ENCODE measurements at regions not wholly inside any gene's neighbourhood (a gene's known extent, or its start where the extent isn't known, plus 50 kb on each side); places are given as distances from the start of the nearest gene placed in this dataset.
"Not testable (repeated sequence)": the region's sequence is repeated elsewhere in the genome, so short reads cannot be mapped to it uniquely, and the experiment has no call there.

GRCh38 chr11:38153985-38154384 is 1555.9 kb upstream of the RAG2 start:
- ChIA-PET POLR2A (no interaction called here), CTCF (no interaction called here)
- no peaks in the 10 kb centered on the region for H3K4me1 Mint-ChIP-seq
- no peak overlapping the region for H3K4me3 Mint-ChIP-seq
- no peaks in the 10 kb centered on the region for H3K36me3 ChIP-seq (ENCODE audit: insufficient read depth, low read length)
- no peak for DNase-seq
- no peak overlapping the region for H3K27ac ChIP-seq (ENCODE audit: low read depth, low read length)
- no peaks in the 10 kb centered on the region for H3K36me3 Mint-ChIP-seq
- no peaks in the 10 kb centered on the region for H3K27me3 ChIP-seq (ENCODE audit: insufficient read depth, low read length, poor library complexity, severe bottlenecking)
- H3K4me1 ChIP-seq (ENCODE audit: insufficient read depth, low read length): no peaks in the 10 kb centered on the region
- H3K9me3 ChIP-seq (ENCODE audit: low read length): no peaks in the 10 kb centered on the region
- no peak overlapping the region for H3K4me3 ChIP-seq (ENCODE audit: low read length)
- no peaks in the 10 kb centered on the region for H3K27me3 Mint-ChIP-seq
- peaks cover 7 to 38% (median 11%) of the 10 kb centered on the region in 5 donors for H3K9me3 Mint-ChIP-seq
- no peak overlapping the region for H3K27ac Mint-ChIP-seq

GRCh38 chr11:38143852-38144251 is 1545.8 kb upstream of the RAG2 start:
- DNase-seq: no peak
- H3K9me3 Mint-ChIP-seq: peaks cover 5 to 20% (median 8%) of the 10 kb centered on the region in 5 donors
- Histone ChIP-seq H3K4me1 (ENCODE audit: insufficient read depth, low read length) (no peaks in the 10 kb centered on the region), H3K9me3 (ENCODE audit: low read length) (no peaks in the 10 kb centered on the region), H3K4me3 (ENCODE audit: low read length) (no peak overlapping the region), H3K27ac (ENCODE audit: low read depth, low read length) (no peak overlapping the region), H3K27me3 (ENCODE audit: insufficient read depth, low read length, poor library complexity, severe bottlenecking) (no peaks in the 10 kb centered on the region), H3K36me3 (ENCODE audit: insufficient read depth, low read length) (no peaks in the 10 kb centered on the region)
- no peaks in the 10 kb centered on the region for H3K36me3 Mint-ChIP-seq
- no peaks in the 10 kb centered on the region for H3K4me1 Mint-ChIP-seq
- ChIA-PET POLR2A (no interaction called here), CTCF (no interaction called here)
- H3K4me3 Mint-ChIP-seq: no peak overlapping the region
- no peaks in the 10 kb centered on the region for H3K27me3 Mint-ChIP-seq
- H3K27ac Mint-ChIP-seq: no peak overlapping the region

- Mint-ChIP-seq H3K27me3 (no peaks in the 10 kb centered on the region), H3K9me3 (peaks cover 5 to 24% (median 16%) of the 10 kb centered on the region in 5 donors), H3K36me3 (no peaks in the 10 kb centered on the region), H3K4me3 (no peak overlapping the region), H3K4me1 (no peaks in the 10 kb centered on the region), H3K27ac (no peak overlapping the region)
- Histone ChIP-seq H3K4me1 (ENCODE audit: insufficient read depth, low read length) (no peaks in the 10 kb centered on the region), H3K27ac (ENCODE audit: low read depth, low read length) (no peak overlapping the region), H3K27me3 (ENCODE audit: insufficient read depth, low read length, poor library complexity, severe bottlenecking) (no peaks in the 10 kb centered on the region), H3K36me3 (ENCODE audit: insufficient read depth, low read length) (no peaks in the 10 kb centered on the region), H3K4me3 (ENCODE audit: low read length) (no peak overlapping the region), H3K9me3 (ENCODE audit: low read length) (no peaks in the 10 kb centered on the region)
- ChIA-PET CTCF (no interaction called here), POLR2A (no interaction called here)
- no peak for DNase-seq
Measured at GRCh38 chr11:38138972-38139371, 1540.9 kb upstream of the RAG2 start.

- ChIA-PET CTCF (no interaction called here), POLR2A (no interaction called here)
- Mint-ChIP-seq H3K9me3 (peaks cover 11 to 32% (median 21%) of the 10 kb centered on the region in 5 donors), H3K27me3 (no peaks in the 10 kb centered on the region), H3K4me3 (no peak overlapping the region), H3K36me3 (no peaks in the 10 kb centered on the region), H3K4me1 (no peaks in the 10 kb centered on the region), H3K27ac (no peak overlapping the region)
- no peaks in the 10 kb centered on the region for H3K36me3 ChIP-seq (ENCODE audit: insufficient read depth, low read length)
- H3K4me3 ChIP-seq (ENCODE audit: low read length): no peak overlapping the region
- H3K27me3 ChIP-seq (ENCODE audit: insufficient read depth, low read length, poor library complexity, severe bottlenecking): no peaks in the 10 kb centered on the region
- H3K27ac ChIP-seq (ENCODE audit: low read depth, low read length): no peak overlapping the region
- no peak for DNase-seq
- H3K9me3 ChIP-seq (ENCODE audit: low read length): no peaks in the 10 kb centered on the region
- H3K4me1 ChIP-seq (ENCODE audit: insufficient read depth, low read length): no peaks in the 10 kb centered on the region
Measured at GRCh38 chr11:38136887-38137286, 1538.9 kb upstream of the RAG2 start.

GRCh38 chr11:38131535-38131934 is 1533.5 kb upstream of the RAG2 start:
- H3K27ac ChIP-seq (ENCODE audit: low read depth, low read length): no peak overlapping the region
- H3K4me3 Mint-ChIP-seq: no peak overlapping the region
- DNase-seq: no peak
- ChIA-PET POLR2A (no interaction called here), CTCF (no interaction called here)
- H3K4me1 ChIP-seq (ENCODE audit: insufficient read depth, low read length): no peaks in the 10 kb centered on the region
- H3K9me3 ChIP-seq (ENCODE audit: low read length): no peaks in the 10 kb centered on the region
- no peaks in the 10 kb centered on the region for H3K27me3 Mint-ChIP-seq
- H3K4me1 Mint-ChIP-seq: no peaks in the 10 kb centered on the region
- H3K9me3 Mint-ChIP-seq: peaks cover 8 to 39% (median 18%) of the 10 kb centered on the region in 5 donors
- H3K36me3 Mint-ChIP-seq: no peaks in the 10 kb centered on the region
- H3K27me3 ChIP-seq (ENCODE audit: insufficient read depth, low read length, poor library complexity, severe bottlenecking): no peaks in the 10 kb centered on the region
- H3K27ac Mint-ChIP-seq: no peak overlapping the region
- no peaks in the 10 kb centered on the region for H3K36me3 ChIP-seq (ENCODE audit: insufficient read depth, low read length)
- H3K4me3 ChIP-seq (ENCODE audit: low read length): no peak overlapping the region

GRCh38 chr11:38130976-38131375 is 1532.9 kb upstream of the RAG2 start:
- H3K4me1 Mint-ChIP-seq: no peaks in the 10 kb centered on the region
- H3K27me3 Mint-ChIP-seq: no peaks in the 10 kb centered on the region
- no peaks in the 10 kb centered on the region for H3K27me3 ChIP-seq (ENCODE audit: insufficient read depth, low read length, poor library complexity, severe bottlenecking)
- H3K36me3 ChIP-seq (ENCODE audit: insufficient read depth, low read length): no peaks in the 10 kb centered on the region
- peaks cover 8 to 39% (median 18%) of the 10 kb centered on the region in 5 donors for H3K9me3 Mint-ChIP-seq
- no peaks in the 10 kb centered on the region for H3K36me3 Mint-ChIP-seq
- H3K4me1 ChIP-seq (ENCODE audit: insufficient read depth, low read length): no peaks in the 10 kb centered on the region
- H3K4me3 ChIP-seq (ENCODE audit: low read length): no peak overlapping the region
- ChIA-PET CTCF (no interaction called here), POLR2A (no interaction called here)
- no peak overlapping the region for H3K4me3 Mint-ChIP-seq
- no peak for DNase-seq
- no peak overlapping the region for H3K27ac ChIP-seq (ENCODE audit: low read depth, low read length)
- no peak overlapping the region for H3K27ac Mint-ChIP-seq
- H3K9me3 ChIP-seq (ENCODE audit: low read length): no peaks in the 10 kb centered on the region

- no peak overlapping the region for H3K27ac Mint-ChIP-seq
- Histone ChIP-seq H3K9me3 (ENCODE audit: low read length) (no peaks in the 10 kb centered on the region), H3K4me1 (ENCODE audit: insufficient read depth, low read length) (no peaks in the 10 kb centered on the region), H3K36me3 (ENCODE audit: insufficient read depth, low read length) (no peaks in the 10 kb centered on the region), H3K27ac (ENCODE audit: low read depth, low read length) (no peak overlapping the region), H3K27me3 (ENCODE audit: insufficient read depth, low read length, poor library complexity, severe bottlenecking) (no peaks in the 10 kb centered on the region), H3K4me3 (ENCODE audit: low read length) (no peak overlapping the region)
- no peak for DNase-seq
- no peaks in the 10 kb centered on the region for H3K27me3 Mint-ChIP-seq
- ChIA-PET POLR2A (no interaction called here), CTCF (no interaction called here)
- H3K36me3 Mint-ChIP-seq: no peaks in the 10 kb centered on the region
- H3K9me3 Mint-ChIP-seq: peaks cover 8 to 40% (median 19%) of the 10 kb centered on the region in 5 donors
- H3K4me1 Mint-ChIP-seq: no peaks in the 10 kb centered on the region
- H3K4me3 Mint-ChIP-seq: no peak overlapping the region
Measured at GRCh38 chr11:38130514-38130913, 1532.5 kb upstream of the RAG2 start.

GRCh38 chr11:38123673-38124072 is 1525.6 kb upstream of the RAG2 start:
- ChIA-PET POLR2A (no interaction called here), CTCF (no interaction called here)
- Mint-ChIP-seq H3K4me1 (no peaks in the 10 kb centered on the region), H3K27ac (no peak overlapping the region), H3K9me3 (peaks cover 2 to 34% (median 14%) of the 10 kb centered on the region in 5 donors), H3K36me3 (no peaks in the 10 kb centered on the region), H3K27me3 (no peaks in the 10 kb centered on the region), H3K4me3 (no peak overlapping the region)
- Histone ChIP-seq H3K36me3 (ENCODE audit: insufficient read depth, low read length) (no peaks in the 10 kb centered on the region), H3K27me3 (ENCODE audit: insufficient read depth, low read length, poor library complexity, severe bottlenecking) (no peaks in the 10 kb centered on the region), H3K27ac (ENCODE audit: low read depth, low read length) (no peak overlapping the region), H3K9me3 (ENCODE audit: low read length) (no peaks in the 10 kb centered on the region), H3K4me1 (ENCODE audit: insufficient read depth, low read length) (no peaks in the 10 kb centered on the region), H3K4me3 (ENCODE audit: low read length) (no peak overlapping the region)
- DNase-seq: no peak

GRCh38 chr11:38116616-38117015 is 1518.6 kb upstream of the RAG2 start:
- H3K9me3 ChIP-seq (ENCODE audit: low read length); H3K27me3 ChIP-seq (ENCODE audit: insufficient read depth, low read length, poor library complexity, severe bottlenecking); H3K36me3 Mint-ChIP-seq; H3K27me3 Mint-ChIP-seq; H3K27ac Mint-ChIP-seq; H3K4me1 ChIP-seq (ENCODE audit: insufficient read depth, low read length); POLR2A ChIA-PET; DNase-seq; H3K4me1 Mint-ChIP-seq; CTCF ChIA-PET; H3K36me3 ChIP-seq (ENCODE audit: insufficient read depth, low read length); H3K4me3 ChIP-seq (ENCODE audit: low read length); H3K27ac ChIP-seq (ENCODE audit: low read depth, low read length); H3K4me3 Mint-ChIP-seq: not testable (repeated sequence)
- H3K9me3 Mint-ChIP-seq: peaks cover 10 to 28% (median 20%) of the 10 kb centered on the region in 5 donors

All from CD8-positive, alpha-beta memory T cell (primary cell).